ENCODE measurements at regions not wholly inside any gene's neighbourhood (a gene's known extent, or its start where the extent isn't known, plus 50 kb on each side); places are given as distances from the start of the nearest gene placed in this dataset.

DNA sequence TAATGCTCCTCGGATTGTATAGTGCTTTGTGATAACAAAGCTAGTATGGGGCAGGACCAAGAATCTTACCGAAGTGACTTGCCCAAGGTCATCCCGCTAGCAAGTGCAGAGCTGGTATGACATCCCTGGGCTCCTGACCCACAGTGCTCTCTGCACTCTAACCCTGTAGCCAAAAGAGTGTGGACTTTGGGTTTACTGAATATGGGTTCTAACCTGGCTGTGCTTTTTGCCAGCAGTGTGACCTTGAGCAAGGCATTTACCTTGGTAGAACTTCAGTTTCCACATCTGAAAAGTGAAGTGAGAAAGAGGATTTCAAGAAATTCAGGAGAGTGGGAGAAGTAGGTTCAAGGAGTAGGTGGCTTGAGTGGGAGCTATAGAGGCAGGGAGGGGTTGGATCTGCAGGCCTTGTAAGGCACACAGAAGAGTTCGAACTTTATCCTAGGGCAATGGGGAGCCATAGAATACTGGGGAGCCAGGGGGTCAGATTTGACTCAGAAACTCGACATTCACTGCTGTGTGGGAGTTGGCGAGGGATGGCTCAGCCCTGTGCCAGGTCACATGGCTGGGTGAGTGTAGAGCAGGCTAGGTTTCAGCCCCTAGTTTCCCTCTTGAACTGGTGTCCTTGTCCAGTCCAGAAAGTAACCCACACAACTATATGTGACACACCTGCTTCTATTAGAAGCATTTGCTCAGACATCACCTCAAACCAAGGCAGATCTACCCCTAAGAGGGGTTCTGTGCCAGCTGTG, 91.9 kb downstream of the RPLP1 start:
- DNase-seq (ENCODE audit: low spot score) (no peak), ATAC-seq (no peak)
- intact Hi-C loops (cut with DNase I) = no loop called here

DNA sequence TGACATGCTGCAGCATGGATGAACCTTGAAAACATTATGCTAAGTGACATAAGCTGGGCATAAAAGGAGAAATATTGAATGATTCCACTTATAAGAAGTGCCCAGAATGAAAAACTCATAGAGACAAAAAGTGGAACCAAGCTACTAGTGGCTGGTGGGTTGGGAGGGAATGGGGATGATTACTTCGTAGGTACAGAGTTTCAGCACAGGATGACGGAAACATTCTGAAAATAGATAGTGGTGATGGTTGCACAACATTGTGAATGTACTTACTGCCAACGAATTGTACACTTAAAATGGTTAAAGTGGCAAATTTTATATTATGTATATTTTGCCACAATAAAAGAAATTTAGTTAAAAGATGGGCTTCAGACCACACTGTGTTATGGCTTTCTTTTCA, 93.6 kb downstream of the RPLP1 start:
- intact Hi-C loops (cut with DNase I) = no loop called here
- DNase-seq (ENCODE audit: low spot score) (no peak), ATAC-seq (no peak)

DNA sequence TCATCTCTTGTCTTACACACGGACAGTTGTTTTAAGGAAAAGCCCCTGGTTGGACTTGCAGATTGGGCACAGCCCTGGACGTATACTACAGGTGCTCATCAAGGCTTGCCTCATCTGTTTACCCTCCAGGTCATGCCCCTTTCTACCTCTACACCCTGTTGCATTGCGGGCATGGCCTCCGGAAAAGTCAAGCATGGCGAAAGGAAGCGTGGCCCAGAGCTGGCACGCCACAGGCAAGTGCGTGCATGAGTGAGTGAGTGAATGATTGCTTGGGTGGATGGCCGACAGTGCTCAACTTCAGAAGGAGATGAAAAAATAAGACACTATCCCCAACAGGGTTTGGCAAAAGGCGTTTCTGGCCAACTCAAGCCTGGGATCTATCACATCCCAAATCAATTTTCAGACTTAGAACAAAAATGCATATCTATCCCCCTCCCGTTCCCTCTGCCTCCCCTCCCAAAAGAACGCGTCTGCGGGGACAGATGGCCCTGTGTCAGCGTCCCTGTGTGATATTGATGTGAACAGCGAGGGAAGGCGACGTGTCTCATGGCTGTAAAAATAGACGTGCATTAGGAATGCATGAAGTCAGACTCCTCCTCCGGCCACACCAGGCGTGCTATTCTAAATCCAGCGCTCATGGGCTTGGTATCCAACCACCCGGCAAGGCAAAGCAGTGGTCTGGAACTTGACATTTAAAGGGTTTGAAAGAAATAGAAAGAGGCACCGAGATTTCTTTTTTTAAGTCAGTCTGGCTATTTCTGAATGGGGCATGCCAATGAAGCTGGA, 96.0 kb downstream of the RPLP1 start:
- no peak for DNase-seq (ENCODE audit: low spot score)
- ATAC-seq = no peak

DNA sequence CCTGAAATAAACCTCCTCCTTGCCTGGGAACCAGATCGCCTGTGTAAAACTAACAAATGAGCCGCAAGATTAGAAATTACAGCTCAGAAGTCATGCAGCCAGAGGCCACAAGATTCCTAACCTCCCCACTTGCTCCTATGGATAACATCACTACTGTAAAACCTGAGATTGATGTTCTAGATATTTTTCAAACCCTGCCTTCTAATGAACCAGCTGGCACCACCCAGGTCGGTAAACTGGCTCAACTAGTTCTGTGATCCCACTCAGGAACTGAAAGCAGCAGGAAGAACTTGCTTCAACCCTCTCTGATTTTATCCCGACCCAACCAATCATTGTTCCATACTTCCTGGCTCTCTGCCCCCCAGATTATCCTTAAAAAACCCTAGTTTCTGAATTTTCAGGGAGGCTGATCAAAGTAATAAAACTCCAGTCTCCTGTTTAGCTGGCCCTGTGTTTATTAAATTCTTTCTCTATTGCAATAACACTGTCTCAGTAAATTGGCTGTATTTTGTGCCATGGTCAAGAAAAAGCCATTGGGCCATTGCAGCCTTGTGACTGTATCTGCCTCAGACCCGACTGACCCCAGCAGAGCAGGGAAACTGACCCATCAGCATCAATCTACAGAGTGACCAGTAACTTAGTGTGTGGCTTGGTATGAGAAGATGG, 98.9 kb downstream of the RPLP1 start:
- intact Hi-C loops (cut with DNase I) = no loop called here
- DNase-seq (ENCODE audit: low spot score) (no peak), ATAC-seq (no peak)

More for the DNA sequence above, 96.0 kb downstream of the RPLP1 start:
- intact Hi-C loops (cut with DNase I) = no loop called here

DNA sequence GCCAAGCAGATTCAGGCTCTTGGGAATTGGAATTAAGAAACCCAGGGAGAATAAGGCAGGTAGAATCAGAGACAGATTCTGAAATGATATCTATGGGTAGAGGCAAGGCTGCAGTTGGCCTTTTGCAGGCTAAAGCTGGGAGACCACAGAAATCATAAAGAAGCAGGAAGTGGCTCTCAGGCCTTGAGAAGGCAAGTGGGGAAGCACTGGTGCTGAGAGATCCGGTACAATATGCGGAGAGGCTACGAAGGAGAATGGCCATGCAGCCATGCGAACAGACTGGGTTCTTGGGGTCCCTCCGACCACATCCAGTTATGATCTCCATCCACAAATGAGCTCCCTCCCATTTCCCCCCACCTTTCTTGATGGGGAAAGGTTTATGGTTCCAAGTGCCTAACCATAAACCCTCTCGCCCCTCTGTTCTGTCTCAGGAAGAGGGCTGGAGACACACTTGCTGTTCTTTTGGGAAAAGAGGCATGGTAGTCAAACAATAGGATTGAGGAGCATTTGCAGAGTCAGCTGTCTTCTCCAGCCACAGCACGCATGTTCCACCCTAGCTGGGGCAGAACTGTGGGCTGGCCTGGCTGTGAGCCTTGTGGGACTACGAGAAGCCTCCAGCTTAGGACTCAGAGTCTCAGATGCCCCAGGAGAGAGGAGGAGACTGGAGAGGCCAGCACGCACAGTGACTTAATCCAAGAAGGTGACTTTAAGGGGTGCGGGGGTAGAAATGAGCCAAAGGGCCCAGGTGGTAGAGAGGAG, 99.6 kb downstream of the RPLP1 start:
- intact Hi-C loops (cut with DNase I) = no loop called here
- no peak for ATAC-seq
- DNase-seq (ENCODE audit: low spot score) = no peak

DNA sequence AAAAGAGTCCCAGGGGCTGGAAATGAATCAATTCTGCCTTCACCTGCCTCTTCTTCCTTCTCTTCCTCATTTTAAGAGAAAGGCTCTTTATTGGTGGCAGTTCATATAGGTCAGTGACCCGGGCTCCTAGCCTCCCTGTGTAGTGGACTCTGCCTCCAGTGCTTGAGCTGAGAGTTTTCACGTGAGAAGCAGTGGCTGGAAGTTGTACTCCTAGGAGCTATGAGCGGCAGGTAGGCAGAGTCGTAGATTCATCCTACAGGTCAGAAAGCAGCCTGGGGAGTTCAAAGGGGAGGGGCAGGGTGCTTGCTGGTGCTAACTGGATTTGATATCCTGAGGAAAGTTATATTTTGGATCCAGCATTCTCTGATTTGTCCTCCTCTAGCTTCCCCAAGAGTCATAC, 101.1 kb downstream of the RPLP1 start:
- DNase-seq (ENCODE audit: low spot score) (no peak), ATAC-seq (no peak)
- intact Hi-C loops (cut with DNase I) = no loop called here

DNA sequence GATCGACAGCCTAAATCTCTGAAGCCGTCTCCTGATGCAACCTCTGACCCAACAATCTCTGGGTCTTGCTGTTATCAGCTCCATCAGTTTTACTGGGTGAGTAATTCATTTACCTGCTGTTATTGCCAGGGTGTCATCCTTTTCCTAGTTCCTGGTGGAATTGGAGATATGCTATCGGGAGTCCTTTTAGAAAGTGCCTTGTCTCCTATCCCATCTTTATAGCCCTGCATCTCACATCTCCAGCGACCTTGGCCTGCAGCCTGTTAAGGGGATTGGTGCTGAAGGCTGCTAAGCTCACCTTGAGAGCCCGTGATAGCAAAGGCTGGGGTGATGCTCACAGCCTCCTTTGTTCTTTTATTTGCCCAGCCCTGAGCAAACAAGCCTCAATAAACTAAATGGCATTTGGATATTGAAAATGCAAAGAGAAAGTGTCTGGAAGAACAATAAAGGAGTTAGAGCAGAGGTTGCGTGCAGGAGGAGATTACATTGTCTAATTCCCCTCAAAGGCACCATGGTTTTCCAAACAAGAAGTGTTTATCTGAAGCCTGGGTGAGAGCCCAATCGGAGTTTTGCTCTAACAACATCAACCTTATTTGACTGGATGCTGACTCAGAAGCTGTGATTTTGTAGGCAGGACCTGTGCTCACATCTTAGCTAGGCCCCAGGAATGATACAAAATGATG, 101.8 kb downstream of the RPLP1 start:
- ATAC-seq = no peak
- intact Hi-C loops (cut with DNase I) = no loop called here
- no peak for DNase-seq (ENCODE audit: low spot score)

DNA sequence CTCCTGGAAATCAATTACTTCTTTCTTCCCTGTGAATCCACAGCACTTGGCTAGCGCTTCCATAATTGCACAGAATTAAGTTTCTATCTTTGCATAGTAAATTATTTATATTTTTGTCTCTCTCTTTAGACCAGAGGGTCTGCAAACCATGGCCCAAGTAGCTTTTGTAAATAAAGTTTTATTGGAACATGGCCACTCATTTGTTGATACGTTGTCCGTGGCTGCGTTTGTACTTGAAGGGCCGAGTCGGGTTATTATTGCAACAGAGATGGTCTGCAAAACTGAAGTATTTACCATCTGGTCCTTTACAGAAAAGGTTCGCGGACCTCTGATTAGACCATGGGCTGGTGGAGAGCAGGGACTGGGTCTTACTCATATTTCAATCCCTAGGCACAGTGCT, 102.5 kb downstream of the RPLP1 start:
- DNase-seq (ENCODE audit: low spot score) (no peak), ATAC-seq (no peak)
- intact Hi-C loops (cut with DNase I) = no loop called here

DNA sequence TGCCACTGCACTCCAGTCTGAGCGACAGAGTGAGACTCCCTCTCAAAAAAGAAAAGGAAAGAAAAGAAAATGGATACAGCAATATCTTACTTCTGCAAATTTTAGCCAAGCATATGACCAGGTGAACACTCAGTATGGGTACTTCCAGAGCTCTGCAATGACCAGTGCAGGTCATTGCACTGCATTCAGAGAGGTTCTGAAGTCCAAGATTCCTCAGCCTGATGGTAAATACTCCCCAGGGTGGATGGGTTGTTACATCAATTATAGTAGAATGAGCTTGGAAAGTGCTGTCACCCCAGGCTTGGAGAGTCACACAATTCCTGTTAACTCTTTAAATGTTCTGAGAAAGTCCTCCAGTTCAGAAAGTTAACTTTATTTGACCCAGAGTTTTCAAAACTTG, 103.7 kb downstream of the RPLP1 start:
- intact Hi-C loops (cut with DNase I) = no loop called here
- ATAC-seq = no peak
- DNase-seq (ENCODE audit: low spot score) = no peak

DNA sequence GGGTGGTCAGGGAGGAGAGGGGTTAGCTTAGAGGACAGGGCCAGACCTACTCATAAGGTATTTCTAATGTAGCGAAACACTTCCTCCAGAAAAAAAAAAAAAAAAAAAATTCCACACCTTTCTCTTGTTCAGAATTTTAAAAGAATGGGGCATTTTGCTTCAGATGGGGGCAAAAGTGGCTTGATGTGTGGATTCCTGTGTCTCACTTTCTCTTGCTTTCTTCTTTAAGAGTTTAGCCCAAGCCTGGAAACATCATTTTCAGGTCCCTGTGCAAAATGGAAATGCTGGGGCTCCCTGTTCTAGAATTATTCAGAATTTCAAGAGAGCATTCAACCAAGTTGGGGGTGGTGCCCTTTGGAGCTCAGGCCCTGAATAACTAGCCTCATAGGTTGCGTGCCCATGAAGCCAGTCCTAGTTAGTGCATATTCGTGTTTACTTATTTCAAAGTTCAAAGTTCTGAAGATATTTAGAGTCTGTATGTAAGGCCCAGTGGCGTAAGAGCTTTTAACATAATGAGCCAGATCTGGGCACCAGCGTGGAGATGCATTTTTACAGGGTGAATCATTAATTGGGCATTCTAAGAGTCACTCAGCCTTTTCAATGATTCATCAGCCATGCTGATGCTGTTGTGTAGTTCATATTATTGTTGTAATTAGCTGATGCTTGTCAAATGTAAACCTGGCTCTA, 104.5 kb downstream of the RPLP1 start:
- DNase-seq (ENCODE audit: low spot score) (no peak), ATAC-seq (peak; percentile 56)
- intact Hi-C loops (cut with DNase I) = no loop called here

DNA sequence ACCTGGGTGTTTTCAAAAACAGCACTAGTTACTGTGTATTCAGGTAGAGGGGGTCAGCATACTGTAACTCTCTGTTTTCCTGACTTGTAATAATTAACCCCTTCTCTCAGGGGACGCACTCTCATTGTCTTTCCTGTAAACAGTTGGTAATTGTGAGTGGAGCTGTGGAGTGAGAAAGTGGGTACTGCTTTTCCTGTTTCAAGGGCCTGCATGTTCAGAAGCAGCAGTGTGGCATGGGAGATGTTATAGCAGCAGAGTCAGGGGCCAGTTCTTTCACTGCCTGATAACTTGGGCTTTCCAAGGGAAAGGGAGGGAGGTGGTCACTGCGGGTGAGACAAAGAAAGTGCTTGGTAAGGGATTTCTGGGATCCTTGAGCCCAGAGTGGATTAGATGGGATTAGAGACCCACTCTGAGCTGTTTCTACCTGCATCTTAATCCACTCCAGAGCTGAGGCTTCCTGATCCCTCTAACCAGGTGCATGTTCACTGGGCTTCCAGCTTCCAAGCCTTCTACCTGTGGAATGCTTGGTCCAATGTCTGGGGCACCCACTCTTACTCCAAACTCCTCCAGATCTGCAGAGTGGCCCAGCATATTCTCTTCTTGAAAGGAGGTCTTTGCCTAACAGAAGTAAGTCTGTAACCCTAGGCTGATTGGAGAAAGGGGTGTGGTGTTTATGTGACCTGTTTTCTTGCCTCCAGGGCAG, 105.2 kb downstream of the RPLP1 start:
- ATAC-seq (no peak), DNase-seq (ENCODE audit: low spot score) (no peak)
- intact Hi-C loops (cut with DNase I) = no loop called here

DNA sequence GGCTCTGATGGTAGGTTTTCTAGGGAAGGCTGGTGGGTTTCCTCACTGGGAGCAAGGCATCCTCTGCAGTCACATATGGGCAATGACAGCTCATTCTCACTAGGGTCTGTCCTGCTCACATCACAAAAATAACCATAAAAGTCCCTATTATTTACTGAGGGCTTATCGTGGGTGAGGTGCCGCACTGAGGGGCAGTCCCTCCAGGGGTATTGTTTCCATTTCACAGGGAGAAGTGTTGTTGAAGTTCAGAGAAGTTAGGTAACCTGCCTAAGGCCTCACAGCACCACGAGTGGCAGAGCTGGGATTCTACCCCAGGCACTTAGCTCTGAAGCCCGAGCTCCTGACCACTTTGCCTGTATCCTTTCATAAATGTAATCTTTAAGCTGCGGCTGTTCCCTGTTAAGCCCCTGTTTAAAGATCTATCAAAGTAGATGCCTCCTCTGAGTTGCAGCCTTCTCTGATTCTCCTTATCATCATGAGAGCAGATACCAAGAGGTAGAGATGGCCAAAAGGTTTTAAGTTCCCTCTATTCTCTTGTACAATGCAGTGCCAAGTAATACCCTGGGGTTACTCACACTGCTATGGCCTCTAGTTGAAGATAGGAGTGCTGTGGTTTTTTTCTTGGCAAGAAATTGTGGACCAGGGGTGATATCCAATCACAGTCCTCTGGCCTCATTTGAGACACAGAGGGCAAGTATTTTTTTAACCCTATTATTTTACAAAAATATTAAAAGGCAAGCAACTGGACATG, 107.0 kb downstream of the RPLP1 start:
- intact Hi-C loops (cut with DNase I) = no loop called here
- DNase-seq (ENCODE audit: low spot score) = no peak
- ATAC-seq = no peak

DNA sequence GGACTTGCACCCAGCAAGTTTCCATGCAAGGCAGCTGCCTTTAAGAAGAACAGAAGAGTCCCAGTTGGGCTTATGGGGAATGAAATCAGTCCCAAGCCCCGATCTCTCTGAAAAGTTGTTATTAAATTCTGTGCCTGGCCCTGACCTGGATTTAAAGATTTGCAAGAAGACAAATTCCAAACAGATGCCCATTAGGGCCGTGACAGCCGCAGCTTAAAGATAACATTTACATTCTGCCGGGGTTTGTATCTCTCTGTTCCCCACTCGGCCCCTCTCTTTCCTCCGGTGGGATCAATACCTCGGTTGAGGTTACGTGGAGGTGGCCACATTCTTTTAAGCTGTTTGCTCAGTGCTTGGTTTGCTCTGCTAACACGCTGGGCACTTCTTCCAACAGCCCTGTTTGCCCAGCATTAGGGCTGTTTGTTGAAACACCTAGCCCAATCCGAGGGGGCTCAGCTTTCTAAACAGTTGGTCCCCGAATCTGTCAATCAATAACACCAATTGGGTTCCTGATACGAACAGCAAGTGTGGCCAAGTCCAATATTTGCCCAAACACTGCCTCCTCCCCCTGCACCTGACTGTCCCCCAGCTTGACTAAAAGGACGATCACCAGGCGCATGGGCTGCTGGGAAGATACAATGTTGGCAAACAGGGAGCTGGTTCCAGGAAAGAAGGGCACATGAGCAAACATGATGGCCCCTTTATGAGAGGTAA, 108.6 kb downstream of the RPLP1 start:
- intact Hi-C loops (cut with DNase I) = no loop called here
- DNase-seq (ENCODE audit: low spot score) (no peak), ATAC-seq (no peak)

DNA sequence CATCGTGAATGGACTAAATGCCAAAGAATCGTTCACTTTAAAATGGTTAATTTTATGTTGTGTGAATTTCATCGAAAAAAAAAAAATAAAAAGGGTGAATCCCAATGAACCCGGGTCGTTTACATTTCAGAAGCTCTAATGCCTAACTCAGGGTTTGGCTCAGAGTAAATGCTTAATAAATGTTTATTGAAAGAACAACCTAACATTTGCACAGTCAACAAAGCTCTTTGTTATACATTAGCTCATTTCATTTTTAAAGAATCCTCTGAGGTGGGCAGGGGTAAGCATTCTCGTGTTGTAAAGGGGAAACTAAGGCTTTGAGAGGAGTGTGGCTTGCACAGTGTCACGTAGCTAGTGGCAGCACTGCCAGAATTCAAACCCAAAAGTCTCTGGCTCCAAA, 109.5 kb downstream of the RPLP1 start:
- intact Hi-C loops (cut with DNase I) = no loop called here
- ATAC-seq (no peak), DNase-seq (ENCODE audit: low spot score) (no peak)

DNA sequence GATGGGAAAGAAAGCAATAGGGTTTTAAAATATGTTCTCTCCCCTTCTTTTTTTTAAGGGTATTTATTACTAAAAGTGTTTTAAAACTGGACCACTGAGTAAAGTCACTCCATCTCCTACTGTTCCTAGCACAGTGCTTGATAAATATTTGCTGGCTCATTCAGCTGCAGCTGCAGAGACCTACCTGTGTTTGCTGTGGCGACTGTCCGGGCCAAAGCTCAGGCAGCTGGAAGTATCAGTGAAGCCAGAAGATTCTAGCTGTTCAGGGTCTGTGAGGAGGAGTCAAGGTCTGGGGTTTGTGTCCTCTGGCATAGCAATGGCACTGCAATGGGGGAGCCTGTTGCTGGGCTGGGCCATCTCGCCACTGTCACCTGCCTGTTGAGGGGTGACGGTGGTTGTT, 109.9 kb downstream of the RPLP1 start:
- DNase-seq (ENCODE audit: low spot score) = no peak
- no peak for ATAC-seq
- intact Hi-C loops (cut with DNase I) = no loop called here

DNA sequence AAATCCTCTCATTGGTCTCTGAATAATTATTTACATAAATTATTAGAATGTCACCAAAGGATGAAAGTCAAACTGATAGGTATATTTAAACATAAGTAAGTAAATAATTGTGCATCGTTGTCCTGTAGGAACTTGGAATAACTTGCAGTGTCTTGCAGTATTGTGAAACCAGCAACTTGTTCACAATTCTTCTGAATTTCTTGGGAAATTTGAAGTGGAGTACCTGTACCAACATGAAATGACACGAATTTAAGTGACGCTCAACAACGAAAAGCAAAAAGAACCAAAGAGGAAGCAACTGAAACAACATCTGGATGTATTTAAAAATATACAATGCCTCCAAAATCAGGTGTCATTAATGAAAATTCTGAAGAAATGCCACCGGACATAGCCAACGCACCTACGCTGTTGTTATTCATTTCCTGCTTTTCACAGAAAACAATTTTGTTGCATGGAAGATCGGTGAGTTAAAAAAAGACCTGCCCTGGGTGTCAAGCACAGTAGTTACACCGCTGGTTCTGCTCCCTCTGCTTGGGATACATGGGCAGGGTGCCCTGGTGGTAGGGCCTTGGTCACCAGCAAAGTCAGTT, 112.5 kb downstream of the RPLP1 start:
- DNase-seq (ENCODE audit: low spot score) = no peak
- no peak for ATAC-seq
- intact Hi-C loops (cut with DNase I) = no loop called here

Measured in sciatic nerve (tissue), 2 donors.